Esophagus squamous epithelium (tissue), 5 donors: ENCODE measurements at regions not wholly inside any gene's neighbourhood (a gene's known extent, or its start where the extent isn't known, plus 50 kb on each side); places are given as distances from the start of the nearest gene placed in this dataset.

Experiments
- DNase-seq: peaks from one replicate; lab custom pipeline; 2025; lab: John Stamatoyannopoulos, UW
- H3K27ac ChIP-seq, 4 donors: fragments of 200-600 bp; sonication (generic); one replicate each; pipeline ENCODE4 v1.5.1; 2016 to 2019; ENCODE audit warnings: mild to moderate bottlenecking in 1 of 4
- H3K27me3 ChIP-seq, 4 donors: fragments of 200-600 bp; sonication (generic); 1 replicate in 3 of 4; 2 replicates in 1 of 4; pipeline versions ENCODE4 v1.5.1 to v1.6.0; 2017 to 2021; ENCODE audit warnings: antibody characterized with exemption in 1 of 4
- H3K36me3 ChIP-seq, 3 donors: fragments of 200-600 bp; sonication (generic); one replicate each; pipeline ENCODE4 v1.5.1; 2016 to 2019
- H3K4me1 ChIP-seq, 3 donors: fragments of 200-600 bp; sonication (generic); one replicate each; pipeline ENCODE4 v1.5.1; 2017 to 2019
- H3K4me3 ChIP-seq, 4 donors: fragments of 200-600 bp; sonication (generic); 1 replicate in 3 of 4; 2 replicates in 1 of 4; pipeline ENCODE4 v1.5.1; 2016 to 2019; ENCODE audit warnings: mild to moderate bottlenecking in 2 of 4, moderate library complexity in 1 of 4
- H3K9me3 ChIP-seq, 3 donors: fragments of 200-600 bp; sonication (generic); one replicate each; pipeline ENCODE4 v1.5.1; 2016 to 2019
- POLR2A ChIP-seq, 4 donors: fragments of 450-650 bp; IDR thresholded peaks; one replicate each; pipeline ENCODE4 v1.6.1; 2017; ENCODE audit warnings: antibody characterized with exemption in 4 of 4, mild to moderate bottlenecking in 4 of 4, moderate library complexity in 3 of 4
- WGBS, 2 donors: methylation state at CpG; one replicate each; pipeline ENCODE4 v1.1.5; 2018; 5-methylcytosine and 5-hydroxymethylcytosine counted together
- intact Hi-C: fragments of 100-400 bp; cut with DNase I; formaldehyde crosslinking; loops from one replicate; pipeline ENCODE4 v1.15.0; 2022
- TF ChIP-seq, protein P1 (sequence below), 6 experiments: fragments of 450-650 bp in 4 of 6; fragments of 200-600 bp in 2 of 6; sonication (generic) in 2 of 6; IDR thresholded peaks; one replicate each; pipeline ENCODE4 v1.5.1; 2016 to 2019; ENCODE audit warnings: antibody characterized with exemption in 6 of 6, mild to moderate bottlenecking in 4 of 6, moderate library complexity in 4 of 6
- donor health status: DM: yes; HTN: yes; CAD: no.

DNA sequence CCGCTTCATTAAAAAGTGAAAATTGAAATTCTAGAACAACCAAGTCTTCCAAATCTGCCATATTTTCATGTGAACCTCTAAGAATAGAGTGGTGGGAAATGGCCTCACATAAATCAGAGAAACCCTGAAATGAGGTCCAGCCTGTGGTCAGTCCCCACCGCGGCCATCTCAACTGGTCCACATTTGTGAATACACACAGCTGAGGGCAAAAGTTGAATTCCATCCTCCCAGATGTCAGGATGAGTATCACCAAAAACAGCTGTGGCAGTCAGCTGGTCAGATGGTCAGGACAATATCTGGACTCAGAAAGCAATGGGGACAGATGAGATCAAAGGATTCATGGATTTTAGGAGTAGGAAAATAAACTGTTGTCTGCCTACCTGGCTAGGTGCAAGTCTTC lies 219.4 kb upstream of the NCKAP5 start:
- H3K27me3 ChIP-seq = peaks cover 0 to 8% (median 0%) of the 10 kb centered on the region in 4 donors
- no peak overlapping the region for H3K4me3 ChIP-seq
- H3K4me1 ChIP-seq = no peaks in the 10 kb centered on the region
- WGBS, 2 donors = 93% methylated on average over 3 of the region's 3 CpGs
- intact Hi-C loops = no loop called here
- DNase-seq = no peak
- TF ChIP-seq, protein P1, sequence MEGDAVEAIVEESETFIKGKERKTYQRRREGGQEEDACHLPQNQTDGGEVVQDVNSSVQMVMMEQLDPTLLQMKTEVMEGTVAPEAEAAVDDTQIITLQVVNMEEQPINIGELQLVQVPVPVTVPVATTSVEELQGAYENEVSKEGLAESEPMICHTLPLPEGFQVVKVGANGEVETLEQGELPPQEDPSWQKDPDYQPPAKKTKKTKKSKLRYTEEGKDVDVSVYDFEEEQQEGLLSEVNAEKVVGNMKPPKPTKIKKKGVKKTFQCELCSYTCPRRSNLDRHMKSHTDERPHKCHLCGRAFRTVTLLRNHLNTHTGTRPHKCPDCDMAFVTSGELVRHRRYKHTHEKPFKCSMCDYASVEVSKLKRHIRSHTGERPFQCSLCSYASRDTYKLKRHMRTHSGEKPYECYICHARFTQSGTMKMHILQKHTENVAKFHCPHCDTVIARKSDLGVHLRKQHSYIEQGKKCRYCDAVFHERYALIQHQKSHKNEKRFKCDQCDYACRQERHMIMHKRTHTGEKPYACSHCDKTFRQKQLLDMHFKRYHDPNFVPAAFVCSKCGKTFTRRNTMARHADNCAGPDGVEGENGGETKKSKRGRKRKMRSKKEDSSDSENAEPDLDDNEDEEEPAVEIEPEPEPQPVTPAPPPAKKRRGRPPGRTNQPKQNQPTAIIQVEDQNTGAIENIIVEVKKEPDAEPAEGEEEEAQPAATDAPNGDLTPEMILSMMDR (IDR thresholded peaks at IDR 0.05) = no peak
- no peak for TF ChIP-seq POLR2A (IDR thresholded peaks at IDR 0.05)
- no peak overlapping the region for H3K27ac ChIP-seq
- no peaks in the 10 kb centered on the region for H3K9me3 ChIP-seq
- no peaks in the 10 kb centered on the region for H3K36me3 ChIP-seq

DNA sequence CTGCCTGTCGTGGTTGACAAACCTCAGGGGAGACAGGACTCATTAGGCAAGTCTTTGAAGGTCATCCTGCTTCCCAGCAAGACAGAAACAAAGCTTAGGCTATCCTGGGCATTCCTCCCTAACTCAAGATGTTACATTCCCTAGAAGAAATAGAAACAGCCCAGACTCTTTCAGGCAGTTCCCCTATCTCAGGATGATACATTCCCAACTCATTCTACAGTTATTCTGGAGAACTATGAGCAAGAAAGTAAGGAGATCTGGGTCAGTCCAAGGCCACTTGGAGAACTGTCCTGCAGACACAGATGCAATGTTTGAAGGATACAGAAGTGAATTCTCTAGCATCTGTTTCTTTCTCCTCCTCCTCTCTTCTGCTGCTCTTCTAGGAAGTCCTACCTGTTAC lies 220.1 kb upstream of the NCKAP5 start:
- intact Hi-C loops = no loop called here
- Histone ChIP-seq H3K4me1 (no peaks in the 10 kb centered on the region), H3K36me3 (no peaks in the 10 kb centered on the region), H3K9me3 (no peaks in the 10 kb centered on the region), H3K4me3 (no peak overlapping the region), H3K27me3 (peaks cover 0 to 8% (median 0%) of the 10 kb centered on the region in 4 donors), H3K27ac (no peak overlapping the region)
- no peak for TF ChIP-seq POLR2A (IDR thresholded peaks at IDR 0.05)
- TF ChIP-seq, protein P1 (IDR thresholded peaks at IDR 0.05) = no peak
- DNase-seq = no peak
- 33 to 60% methylated on average over 1 of the region's 1 CpG for WGBS, 2 donors

DNA sequence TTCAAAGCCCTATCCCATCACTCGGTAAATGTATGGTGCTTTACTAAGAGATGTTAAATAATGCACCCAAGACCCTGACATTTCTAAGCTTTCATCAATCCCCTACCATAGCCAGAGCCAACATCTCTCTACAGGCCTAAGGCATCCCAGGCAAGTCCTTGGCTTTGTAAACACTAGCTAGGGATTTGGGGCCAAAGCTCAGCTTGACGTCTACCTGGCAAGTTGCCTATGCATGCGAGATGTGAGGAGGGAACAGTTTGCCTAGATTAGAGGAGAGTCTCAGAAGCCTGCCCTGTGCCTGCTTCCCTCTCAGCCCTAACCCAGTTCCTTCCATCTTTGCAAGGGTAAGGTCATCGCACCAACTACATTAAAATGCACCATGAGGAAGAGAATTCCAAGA lies 221.5 kb upstream of the NCKAP5 start:
- Histone ChIP-seq H3K4me3 (no peak overlapping the region), H3K36me3 (no peaks in the 10 kb centered on the region), H3K27me3 (peaks cover 0 to 8% (median 0%) of the 10 kb centered on the region in 4 donors), H3K9me3 (peaks cover 0 to 11% (median 8%) of the 10 kb centered on the region in 3 donors), H3K27ac (no peak overlapping the region), H3K4me1 (no peaks in the 10 kb centered on the region)
- no peak for DNase-seq
- 35 to 55% methylated on average over 4 of the region's 4 CpGs for WGBS, 2 donors
- intact Hi-C loops = no loop called here
- TF ChIP-seq, protein P1 (IDR thresholded peaks at IDR 0.05) = no peak
- TF ChIP-seq POLR2A (IDR thresholded peaks at IDR 0.05) = no peak

DNA sequence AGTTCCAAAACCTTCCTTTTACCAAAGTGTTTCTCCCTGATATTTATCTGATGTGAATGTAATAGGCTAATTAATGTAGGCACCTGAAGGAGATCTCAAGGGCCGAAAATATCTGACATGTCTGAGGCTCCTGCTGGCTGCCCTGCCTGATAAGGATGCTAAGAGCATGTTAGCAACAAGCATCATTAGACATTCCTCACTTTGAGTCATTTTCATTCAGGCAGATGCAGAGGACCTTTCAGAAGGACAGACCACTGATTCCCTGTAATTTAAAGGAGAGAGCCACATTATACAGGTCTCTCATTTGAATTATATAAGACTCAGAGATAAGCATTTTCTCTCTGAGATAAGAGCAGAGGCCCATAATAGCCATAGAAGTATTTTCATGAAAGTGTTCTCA lies 222.4 kb upstream of the NCKAP5 start:
- TF ChIP-seq, protein P1 (IDR thresholded peaks at IDR 0.05) = no peak
- TF ChIP-seq POLR2A (IDR thresholded peaks at IDR 0.05) = no peak
- WGBS, 2 donors = 67 to 92% methylated on average over 1 of the region's 1 CpG

DNA sequence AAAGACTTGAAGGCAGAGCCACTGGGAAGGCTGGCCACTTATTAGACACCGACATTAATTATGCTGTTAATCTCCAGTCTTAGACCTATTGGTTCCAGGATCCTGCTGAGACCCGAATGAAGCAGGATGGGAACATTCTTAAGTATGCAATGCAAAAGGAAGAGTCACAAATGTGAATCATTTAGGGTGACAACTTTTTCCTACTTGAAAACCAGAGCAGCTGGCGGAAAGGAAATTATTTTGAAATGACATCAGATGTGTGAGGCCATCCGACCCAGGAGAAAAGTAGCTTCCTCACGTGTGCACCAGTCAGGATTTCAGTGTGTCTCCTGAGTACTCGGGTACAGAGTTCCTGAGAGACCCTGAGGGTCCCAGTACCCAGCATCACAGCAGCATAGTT lies 222.9 kb upstream of the NCKAP5 start:
- WGBS, 2 donors = 62 to 76% methylated on average over 6 of the region's 6 CpGs

More for the DNA sequence above, 222.4 kb upstream of the NCKAP5 start:
- no peak overlapping the region for H3K4me3 ChIP-seq
- H3K36me3 ChIP-seq = no peaks in the 10 kb centered on the region
- peaks cover 0 to 12% (median 8%) of the 10 kb centered on the region in 3 donors for H3K9me3 ChIP-seq
- no peak overlapping the region for H3K27ac ChIP-seq
- H3K27me3 ChIP-seq = peaks cover 0 to 8% (median 0%) of the 10 kb centered on the region in 4 donors
- no peaks in the 10 kb centered on the region for H3K4me1 ChIP-seq
- intact Hi-C loops = no loop called here
- no peak for DNase-seq

More for the DNA sequence above, 222.9 kb upstream of the NCKAP5 start:
- intact Hi-C loops = no loop called here
- no peaks in the 10 kb centered on the region for H3K4me1 ChIP-seq
- H3K27ac ChIP-seq = no peak overlapping the region
- peaks cover 0 to 8% (median 0%) of the 10 kb centered on the region in 4 donors for H3K27me3 ChIP-seq
- H3K36me3 ChIP-seq = no peaks in the 10 kb centered on the region
- TF ChIP-seq, protein P1 (IDR thresholded peaks at IDR 0.05) = no peak
- no peak for TF ChIP-seq POLR2A (IDR thresholded peaks at IDR 0.05)
- DNase-seq = no peak
- H3K9me3 ChIP-seq = peaks cover 0 to 12% (median 8%) of the 10 kb centered on the region in 3 donors
- no peak overlapping the region for H3K4me3 ChIP-seq
